H1 (cell line): ENCODE measurements at regions not wholly inside any gene's neighbourhood (a gene's known extent, or its start where the extent isn't known, plus 50 kb on each side); places are given as distances from the start of the nearest gene placed in this dataset.

Source experiments
- CTCF ChIA-PET: fragments of 300-600 bp; sonication (Branson Sonifier 250); formaldehyde crosslinking; loops from one replicate; lab custom pipeline; 2021; ENCODE audit not compliant: partially characterized antibody; lab: Charles Lee
- POLR2A ChIA-PET: fragments of 300-600 bp; sonication (Branson Sonifier 250); formaldehyde crosslinking; loops from one replicate; lab custom pipeline; 2021; ENCODE audit warnings: inconsistent platforms; ENCODE audit not compliant: partially characterized antibody; lab: Charles Lee
- DNase-seq, 2 experiments: peaks; one replicate each; pipeline versions ENCODE4 v3.0.0 to v3.0.0-alpha.2; 2010 to 2022; ENCODE audit warnings: low spot score in 2 of 2, low read depth in 1 of 2, mixed read lengths in 1 of 2
- FAIRE-seq: peaks from 2 replicates; lab custom pipeline; 2011; peaks lifted over from hg19 to GRCh38; lab: Jason Lieb, UNC
- H2AFZ ChIP-seq: 2 replicates; pipeline ENCODE4 v1.8.1; 2012; ENCODE audit warnings: low read length, inconsistent platforms
- H2AK5ac ChIP-seq: 2 replicates; pipeline ENCODE4 v1.6.1; 2013; ENCODE audit warnings: low read depth, low read length
- H2BK120ac ChIP-seq: replicated peaks from 2 replicates; pipeline ENCODE3; 2013; ENCODE audit warnings: low read depth, low read length, inconsistent platforms
- H2BK12ac ChIP-seq: 2 replicates; pipeline ENCODE4 v1.6.1; 2013; ENCODE audit warnings: low read depth, low read length
- H2BK15ac ChIP-seq: 2 replicates; pipeline ENCODE4 v1.6.1; 2013; ENCODE audit warnings: low read length
- H2BK20ac ChIP-seq: 2 replicates; pipeline ENCODE4 v1.6.1; 2013; ENCODE audit warnings: low read length
- H2BK5ac ChIP-seq: 2 replicates; pipeline ENCODE4 v1.6.1; 2013; ENCODE audit warnings: low read depth, low read length
- H3K14ac ChIP-seq: 2 replicates; pipeline ENCODE4 v1.6.1; 2013; ENCODE audit warnings: inconsistent platforms; ENCODE audit not compliant: insufficient read length
- H3K18ac ChIP-seq: 2 replicates; pipeline ENCODE4 v1.6.1; 2013; ENCODE audit warnings: low read length; ENCODE audit errors: extremely low read depth
- H3K23ac ChIP-seq: 2 replicates; pipeline ENCODE4 v1.6.1; 2013; ENCODE audit warnings: inconsistent platforms; ENCODE audit not compliant: insufficient read length
- H3K23me2 ChIP-seq: 2 replicates; pipeline ENCODE4 v1.6.1; 2013; ENCODE audit warnings: low read depth, low read length
- H3K27ac ChIP-seq: 2 replicates; pipeline ENCODE4 v1.6.1; 2011; ENCODE audit warnings: low read depth, low read length, inconsistent platforms
- H3K27me3 ChIP-seq, 4 experiments: replicated peaks in 1 of 4; 1 replicate in 1 of 4; 2 replicates in 3 of 4; pipeline versions ENCODE4 v1.6.1 to v1.8.1; 2011 to 2013; ENCODE audit warnings: low read length in 3 of 4, mild to moderate bottlenecking in 3 of 4, inconsistent platforms in 2 of 4, mixed read lengths in 2 of 4, moderate library complexity in 1 of 4; ENCODE audit not compliant: control insufficient read depth in 3 of 4, insufficient read depth in 3 of 4; ENCODE audit errors: extremely low read depth in 1 of 4
- H3K36me3 ChIP-seq, 4 experiments: 2 replicates each; pipeline versions ENCODE4 v1.6.1 to v1.8.1; 2011 to 2013; ENCODE audit warnings: mild to moderate bottlenecking in 4 of 4, low read length in 3 of 4, moderate library complexity in 2 of 4, control low read depth in 1 of 4, inconsistent platforms in 1 of 4; ENCODE audit not compliant: insufficient read depth in 4 of 4, control insufficient read depth in 2 of 4
- H3K4ac ChIP-seq: replicated peaks from 2 replicates; pipeline ENCODE3; 2013; ENCODE audit warnings: low read length, low read depth, mixed read lengths, inconsistent platforms; ENCODE audit not compliant: insufficient read length
- H3K4me1 ChIP-seq, 4 experiments: replicated peaks in 1 of 4; 1 replicate in 1 of 4; 2 replicates in 3 of 4; pipeline versions ENCODE4 v1.6.1 to v1.8.1; 2011 to 2013; ENCODE audit warnings: low read length in 3 of 4, inconsistent platforms in 2 of 4, mixed read lengths in 1 of 4; ENCODE audit not compliant: insufficient read depth in 4 of 4, control insufficient read depth in 3 of 4
- H3K4me2 ChIP-seq, 2 experiments: 2 replicates each; pipeline versions ENCODE4 v1.6.1 to v1.8.1; 2011 to 2013; ENCODE audit warnings: low read depth in 2 of 2, low read length in 2 of 2, control low read depth in 1 of 2, inconsistent platforms in 1 of 2, mild to moderate bottlenecking in 1 of 2; ENCODE audit not compliant: insufficient read depth in 1 of 2
- H3K4me3 ChIP-seq, 4 experiments: fragments of 200-600, 300-600 bp in 1 of 4; sonication (generic), shearing (Covaris generic), sonication (Bioruptor Twin) in 1 of 4; 2 replicates each; pipeline versions ENCODE4 v1.5.1 to v1.8.1; 2011 to 2016; ENCODE audit warnings: low read length in 4 of 4, low read depth in 3 of 4, control low read depth in 2 of 4, inconsistent platforms in 2 of 4, mild to moderate bottlenecking in 2 of 4, mixed read lengths in 1 of 4, moderate library complexity in 1 of 4; ENCODE audit not compliant: insufficient read depth in 2 of 4; ENCODE audit errors: extremely low read depth in 1 of 4
- H3K56ac ChIP-seq: replicated peaks from 2 replicates; pipeline ENCODE3; 2013; ENCODE audit warnings: low read depth, mild to moderate bottlenecking, mixed read lengths, low read length, inconsistent platforms; ENCODE audit not compliant: insufficient read length
- H3K79me1 ChIP-seq: 2 replicates; pipeline ENCODE4 v1.6.1; 2013; ENCODE audit warnings: low read depth, low read length, control low read depth
- H3K79me2 ChIP-seq, 2 experiments: 2 replicates each; pipeline versions ENCODE4 v1.6.1 to v1.8.1; 2012 to 2013; ENCODE audit warnings: low read length in 2 of 2, mild to moderate bottlenecking in 2 of 2, inconsistent platforms in 1 of 2; ENCODE audit not compliant: insufficient read depth in 2 of 2, control insufficient read depth in 1 of 2
- H3K9ac ChIP-seq, 4 experiments: replicated peaks in 1 of 4; 1 replicate in 1 of 4; 2 replicates in 3 of 4; pipeline versions ENCODE4 v1.6.1 to v1.8.1; 2011 to 2013; ENCODE audit warnings: low read depth in 3 of 4, low read length in 3 of 4, control low read depth in 2 of 4, mild to moderate bottlenecking in 2 of 4, moderate library complexity in 2 of 4, inconsistent platforms in 1 of 4; ENCODE audit errors: extremely low read depth in 1 of 4
- H3K9me3 ChIP-seq, 2 experiments: 2 replicates each; pipeline versions ENCODE4 v1.6.1 to v1.8.1; 2012 to 2013; ENCODE audit warnings: mild to moderate bottlenecking in 2 of 2, moderate library complexity in 2 of 2, control low read depth in 1 of 2, inconsistent platforms in 1 of 2, low read depth in 1 of 2, low read length in 1 of 2, mixed read lengths in 1 of 2; ENCODE audit not compliant: insufficient read depth in 2 of 2
- H4K20me1 ChIP-seq, 2 experiments: replicated peaks in 1 of 2; 2 replicates each; pipeline versions ENCODE3 to v1.8.1; 2011 to 2013; ENCODE audit warnings: inconsistent platforms in 2 of 2, low read length in 2 of 2, mild to moderate bottlenecking in 1 of 2; ENCODE audit not compliant: insufficient read depth in 2 of 2, control insufficient read depth in 1 of 2
- H4K5ac ChIP-seq: 2 replicates; pipeline ENCODE4 v1.6.1; 2013; ENCODE audit warnings: low read length, low read depth, mixed read lengths, inconsistent platforms; ENCODE audit not compliant: insufficient read length
- H4K8ac ChIP-seq: 2 replicates; pipeline ENCODE4 v1.8.0; 2013; ENCODE audit warnings: mild to moderate bottlenecking, moderate library complexity, low read length, inconsistent platforms; ENCODE audit not compliant: insufficient read depth; ENCODE audit errors: extremely low read depth
- H4K91ac ChIP-seq: replicated peaks from 2 replicates; pipeline ENCODE3; 2013; ENCODE audit warnings: low read length, mixed read lengths, inconsistent platforms; ENCODE audit not compliant: insufficient read length
- JUN ChIP-seq: IDR thresholded peaks from 2 replicates; pipeline ENCODE4 v1.6.1; 2011; ENCODE audit warnings: low read depth, mild to moderate bottlenecking, improper control_type of control experiment, low read length
- KDM5A ChIP-seq: fragments of 200-600 bp; IDR thresholded peaks from 2 replicates; pipeline ENCODE4 v1.7.1; 2012; ENCODE audit warnings: mild to moderate bottlenecking, low read length, inconsistent platforms, mixed read lengths
- POLR2A ChIP-seq, 2 experiments: IDR thresholded peaks; 1 replicate in 1 of 2; 2 replicates in 1 of 2; pipeline ENCODE4 v1.6.1; 2011; ENCODE audit warnings: low read depth in 2 of 2, low read length in 2 of 2, mild to moderate bottlenecking in 2 of 2; ENCODE audit errors: control extremely low read depth in 1 of 2
- SP2 ChIP-seq: IDR thresholded peaks from 2 replicates; pipeline ENCODE4 v1.6.1; 2012; ENCODE audit warnings: mild to moderate bottlenecking, low read length, inconsistent platforms
- TBP ChIP-seq: IDR thresholded peaks from 2 replicates; pipeline ENCODE4 v1.6.1; 2011; ENCODE audit warnings: low read depth, low read length, improper control_type of control experiment
- WGBS, 2 experiments: shearing (Covaris generic) in 1 of 2; methylation state at CpG; one replicate each; pipeline versions ENCODE4 v1.1.6 to v1.1.7; 2013 to 2015; ENCODE audit warnings: low lambda C conversion rate in 2 of 2, mixed read lengths in 2 of 2, inconsistent platforms in 1 of 2, low coverage in 1 of 2, missing lambda C conversion rate in 1 of 2; ENCODE audit not compliant: insufficient replicate concordance in 2 of 2, insufficient coverage in 1 of 2, insufficient read length in 1 of 2; ENCODE audit errors: extremely low coverage in 1 of 2, missing lambda C conversion rate in 1 of 2; 5-methylcytosine and 5-hydroxymethylcytosine counted together

GRCh38 chr5:33261305-33261704 lies 179.5 kb upstream of the TARS1 start (continued):
- TF ChIP-seq TBP = no peak

- Histone ChIP-seq H3K14ac (no peak overlapping the region), H3K4me1 (no peaks in the 10 kb centered on the region), H4K20me1 (no peaks in the 10 kb centered on the region), H3K4me2 (no peak overlapping the region), H2BK15ac (no peak overlapping the region), H3K56ac (no peak overlapping the region), H3K4ac (no peak overlapping the region), H2AFZ (no peak overlapping the region), H3K9me3 (no peaks in the 10 kb centered on the region), H4K91ac (no peak overlapping the region), H3K79me1 (no peaks in the 10 kb centered on the region), H3K23me2 (no peaks in the 10 kb centered on the region), H2BK5ac (no peak overlapping the region), H3K4me3 (no peak overlapping the region), H3K27me3 (no peaks in the 10 kb centered on the region), H3K27ac (no peak overlapping the region), H3K23ac (no peak overlapping the region), H4K5ac (no peak overlapping the region), H2BK120ac (no peak overlapping the region), H4K8ac (no peak overlapping the region), H3K9ac (no peak overlapping the region), H3K36me3 (no peaks in the 10 kb centered on the region), H2BK20ac (no peak overlapping the region), H2BK12ac (no peak overlapping the region), H3K18ac (no peak overlapping the region), H3K79me2 (no peaks in the 10 kb centered on the region), H2AK5ac (no peak overlapping the region)
- 76% methylated on average over 2 of the region's 2 CpGs; no CpG with 5 or more reads in 1 of the 2 experiments for WGBS, 2 experiments
- DNase-seq (no peak), FAIRE-seq (no peak)
- CTCF ChIA-PET = no interaction called here
- POLR2A ChIA-PET = no interaction called here
- TF ChIP-seq KDM5A = no peak
- no peak for TF ChIP-seq POLR2A (IDR thresholded peaks at IDR 0.05; ENCODE audit: control extremely low read depth in 1 of 2, low read depth in 2 of 2, low read length in 2 of 2)
- TF ChIP-seq SP2 = no peak
- TF ChIP-seq JUN = no peak
These were observed 179.0 kb upstream of the TARS1 start for GRCh38 chr5:33261747-33262146.
